Adrenal gland (tissue), 9 donors: ENCODE measurements at regions not wholly inside any gene's neighbourhood (a gene's known extent, or its start where the extent isn't known, plus 50 kb on each side); places are given as distances from the start of the nearest gene placed in this dataset.

Experiments
- DNase-seq, 7 donors: peaks; one replicate each; pipeline ENCODE4 v3.0.0-alpha.2; 2019 to 2020
- H3K27ac ChIP-seq, 5 donors: fragments of 200-600 bp; sonication (generic) in 4 of 5; 1 replicate in 3 of 5; 2 replicates in 2 of 5; pipeline versions ENCODE4 v1.5.1 to v1.8.0; 2016 to 2020; ENCODE audit warnings: mild to moderate bottlenecking in 1 of 5
- H3K27me3 ChIP-seq: fragments of 200-600 bp; 2 replicates; pipeline ENCODE4 v1.8.0; 2021
- H3K36me3 ChIP-seq, 2 donors: fragments of 200-600 bp; replicated peaks in 1 of 2; 1 replicate in 1 of 2; 2 replicates in 1 of 2; pipeline versions ENCODE4 v1.5.1 to v1.8.0; 2018 to 2022
- H3K4me1 ChIP-seq, 2 donors: fragments of 200-600 bp; replicated peaks in 1 of 2; 1 replicate in 1 of 2; 2 replicates in 1 of 2; pipeline versions ENCODE4 v1.5.1 to v1.8.0; 2018 to 2021
- H3K4me3 ChIP-seq, 4 donors: fragments of 200-600 bp; sonication (generic) in 3 of 4; one replicate each; pipeline ENCODE4 v1.5.1; 2016 to 2018
- H3K9me3 ChIP-seq, 3 donors: fragments of 200-600 bp; sonication (generic) in 1 of 3; replicated peaks in 1 of 3; 1 replicate in 2 of 3; 2 replicates in 1 of 3; pipeline versions ENCODE4 v1.5.1 to v1.8.0; 2016 to 2021
- POLR2A ChIP-seq, 2 donors: fragments of 450-650 bp; IDR thresholded peaks; one replicate each; pipeline ENCODE4 v1.6.1; 2017; ENCODE audit warnings: antibody characterized with exemption in 2 of 2, mild to moderate bottlenecking in 2 of 2, moderate library complexity in 1 of 2
- WGBS, 4 donors: extraction: QIAGEN DNeasy Blood & Tissue Kit in 2 of 4; methylation state at CpG; one replicate each; pipeline versions ENCODE4 v1.1.5 to v1.1.7; 2013 to 2017; 5-methylcytosine and 5-hydroxymethylcytosine counted together
- intact Hi-C, 2 donors: fragments of 100-400 bp; cut with DNase I; formaldehyde crosslinking; loops; one replicate each; pipeline versions ENCODE4 v1.14.1 to v1.15.0; 2022 to 2023
- TF ChIP-seq, protein P1 (sequence below), 6 experiments: fragments of 450-650 bp in 4 of 6; fragments of 200-600 bp in 2 of 6; sonication (generic) in 1 of 6; IDR thresholded peaks; 1 replicate in 5 of 6; 2 replicates in 1 of 6; pipeline versions ENCODE4 v1.5.1 to v1.8.0; 2016 to 2021; ENCODE audit warnings: antibody characterized with exemption in 6 of 6, mild to moderate bottlenecking in 2 of 6, moderate library complexity in 1 of 6
- donor health status: healthy with polysubstance abuse.
- donor health status: Bipolar disorder and iron deficiency.
- donor health status: DM: yes; HTN: yes; CAD: no.
- donor health status: DM: no; HTN: no; CAD: no.
- donor health status: DM: no; HTN: no; CAD: no.

- no peaks in the 10 kb centered on the region for H3K36me3 ChIP-seq
- H3K4me1 ChIP-seq: no peaks in the 10 kb centered on the region
- intact Hi-C loops: no loop called here
- 84 to 90% (median 85%) methylated on average over 10 of the region's 10 CpGs for WGBS, 4 donors
- DNase-seq: no peak
- no peak overlapping the region for H3K27ac ChIP-seq
- H3K4me3 ChIP-seq: no peak overlapping the region
- no peak for TF ChIP-seq POLR2A (IDR thresholded peaks at IDR 0.05)
- TF ChIP-seq, protein P1, sequence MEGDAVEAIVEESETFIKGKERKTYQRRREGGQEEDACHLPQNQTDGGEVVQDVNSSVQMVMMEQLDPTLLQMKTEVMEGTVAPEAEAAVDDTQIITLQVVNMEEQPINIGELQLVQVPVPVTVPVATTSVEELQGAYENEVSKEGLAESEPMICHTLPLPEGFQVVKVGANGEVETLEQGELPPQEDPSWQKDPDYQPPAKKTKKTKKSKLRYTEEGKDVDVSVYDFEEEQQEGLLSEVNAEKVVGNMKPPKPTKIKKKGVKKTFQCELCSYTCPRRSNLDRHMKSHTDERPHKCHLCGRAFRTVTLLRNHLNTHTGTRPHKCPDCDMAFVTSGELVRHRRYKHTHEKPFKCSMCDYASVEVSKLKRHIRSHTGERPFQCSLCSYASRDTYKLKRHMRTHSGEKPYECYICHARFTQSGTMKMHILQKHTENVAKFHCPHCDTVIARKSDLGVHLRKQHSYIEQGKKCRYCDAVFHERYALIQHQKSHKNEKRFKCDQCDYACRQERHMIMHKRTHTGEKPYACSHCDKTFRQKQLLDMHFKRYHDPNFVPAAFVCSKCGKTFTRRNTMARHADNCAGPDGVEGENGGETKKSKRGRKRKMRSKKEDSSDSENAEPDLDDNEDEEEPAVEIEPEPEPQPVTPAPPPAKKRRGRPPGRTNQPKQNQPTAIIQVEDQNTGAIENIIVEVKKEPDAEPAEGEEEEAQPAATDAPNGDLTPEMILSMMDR (IDR thresholded peaks at IDR 0.05): no peak
- peaks cover 0 to 6% (median 0%) of the 10 kb centered on the region in 3 donors for H3K9me3 ChIP-seq
- H3K27me3 ChIP-seq: no peaks in the 10 kb centered on the region
These were observed 428.2 kb upstream of the IRX4 start for GRCh38 chr5:2310946-2311345.

DNA sequence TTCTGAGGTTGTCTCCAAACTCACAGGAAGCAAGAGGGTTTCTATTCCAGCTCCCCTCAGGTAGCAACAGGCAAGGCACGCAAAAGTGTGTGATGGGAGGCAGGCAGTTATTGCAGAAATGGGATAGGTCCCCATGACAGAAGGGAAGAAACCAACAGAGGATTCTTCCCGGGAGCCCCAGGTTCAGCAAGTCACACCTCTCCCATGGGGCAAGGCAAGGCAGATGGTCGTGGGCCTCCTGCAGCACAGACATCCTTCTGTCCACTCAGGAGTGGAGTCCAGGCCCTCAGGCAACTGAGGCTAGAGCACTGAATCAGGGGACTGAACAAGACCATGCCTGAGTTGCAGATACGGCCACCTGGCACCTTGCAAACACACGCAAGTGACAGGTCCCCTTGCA, 424.9 kb upstream of the IRX4 start:
- WGBS, 4 donors: 86 to 93% (median 92%) methylated on average over 4 to 5 of the region's 5 CpGs
- no peak overlapping the region for H3K4me3 ChIP-seq
- H3K9me3 ChIP-seq: no peaks in the 10 kb centered on the region
- no peak overlapping the region for H3K27ac ChIP-seq
- TF ChIP-seq POLR2A (IDR thresholded peaks at IDR 0.05): no peak
- TF ChIP-seq, protein P1 (IDR thresholded peaks at IDR 0.05): no peak
- no peak for DNase-seq
- no peaks in the 10 kb centered on the region for H3K36me3 ChIP-seq
- H3K4me1 ChIP-seq: no peaks in the 10 kb centered on the region
- intact Hi-C loops: no loop called here
- no peaks in the 10 kb centered on the region for H3K27me3 ChIP-seq

- TF ChIP-seq, protein P1 (IDR thresholded peaks at IDR 0.05): no peak
- no peak for TF ChIP-seq POLR2A (IDR thresholded peaks at IDR 0.05)
- 80 to 87% (median 83%) methylated on average over 6 of the region's 6 CpGs for WGBS, 4 donors
- no peak for DNase-seq
- intact Hi-C loops: no loop called here
- H3K27me3 ChIP-seq: no peaks in the 10 kb centered on the region
- H3K27ac ChIP-seq: no peak overlapping the region
- H3K4me1 ChIP-seq: no peaks in the 10 kb centered on the region
- H3K9me3 ChIP-seq: no peaks in the 10 kb centered on the region
- H3K4me3 ChIP-seq: no peak overlapping the region
- H3K36me3 ChIP-seq: no peaks in the 10 kb centered on the region
These were observed 424.0 kb upstream of the IRX4 start for GRCh38 chr5:2306711-2307110.

GRCh38 chr5:2303431-2304100, 420.8 kb upstream of the IRX4 start:
- TF ChIP-seq, protein P1 (IDR thresholded peaks at IDR 0.05): no peak
- TF ChIP-seq POLR2A (IDR thresholded peaks at IDR 0.05): no peak
- WGBS, 4 donors: 49 to 73% (median 64%) methylated on average over 13 to 14 of the region's 14 CpGs
- intact Hi-C loops: no loop called here
- H3K9me3 ChIP-seq: no peaks in the 10 kb centered on the region
- no peak overlapping the region for H3K4me3 ChIP-seq
- no peak for DNase-seq
- no peaks in the 10 kb centered on the region for H3K27me3 ChIP-seq
- H3K27ac ChIP-seq: no peak overlapping the region
- no peaks in the 10 kb centered on the region for H3K4me1 ChIP-seq
- no peaks in the 10 kb centered on the region for H3K36me3 ChIP-seq
